ENCODE measurements at regions not wholly inside any gene's neighbourhood (a gene's known extent, or its start where the extent isn't known, plus 50 kb on each side); places are given as distances from the start of the nearest gene placed in this dataset.
A peak's percentile ranks its signal among the peaks of the same experiment; 100 is the strongest.
"Not testable (repeated sequence)": the region's sequence is repeated elsewhere in the genome, so short reads cannot be mapped to it uniquely, and the experiment has no call there.

DNA sequence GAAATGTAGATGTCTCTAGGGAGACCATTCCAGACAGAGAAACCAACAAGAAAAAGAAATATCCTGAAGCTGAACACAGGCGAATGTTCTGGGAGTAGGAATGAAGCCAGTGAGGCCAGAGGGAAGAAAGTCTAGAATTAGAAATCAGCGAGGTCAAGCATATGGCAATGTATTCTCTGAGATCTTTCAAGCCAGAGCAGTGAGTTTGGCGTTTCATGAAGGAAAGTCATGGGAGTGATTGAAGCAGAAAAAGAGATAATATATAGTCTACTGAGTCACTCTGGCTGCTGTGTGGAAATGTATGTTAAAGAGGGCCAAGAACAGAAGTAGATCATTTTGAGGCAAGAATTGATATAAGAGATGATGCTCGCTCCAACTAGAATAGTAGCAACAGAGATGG is 576.0 kb downstream of the PCDH17 start:
- no peak for DNase-seq

DNA sequence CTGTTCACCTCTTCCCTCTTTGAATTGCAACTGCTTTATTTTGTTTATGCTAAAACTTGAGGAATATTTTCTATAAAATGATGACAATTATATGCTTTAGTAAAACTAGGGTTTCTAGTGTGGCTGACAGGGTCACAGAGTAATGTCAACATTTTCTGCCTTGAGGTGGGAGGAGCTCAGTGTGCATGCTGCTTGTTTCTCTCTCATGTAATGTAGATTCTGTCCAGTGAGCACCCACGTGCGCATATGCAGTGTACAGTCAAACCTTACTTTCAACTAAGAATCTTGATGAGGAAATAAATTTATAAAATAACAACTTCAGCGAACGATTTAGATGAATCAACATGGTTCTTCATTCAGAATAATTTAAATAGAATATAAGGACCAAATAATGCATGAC is 603.9 kb downstream of the PCDH17 start:
- no peak for DNase-seq

DNA sequence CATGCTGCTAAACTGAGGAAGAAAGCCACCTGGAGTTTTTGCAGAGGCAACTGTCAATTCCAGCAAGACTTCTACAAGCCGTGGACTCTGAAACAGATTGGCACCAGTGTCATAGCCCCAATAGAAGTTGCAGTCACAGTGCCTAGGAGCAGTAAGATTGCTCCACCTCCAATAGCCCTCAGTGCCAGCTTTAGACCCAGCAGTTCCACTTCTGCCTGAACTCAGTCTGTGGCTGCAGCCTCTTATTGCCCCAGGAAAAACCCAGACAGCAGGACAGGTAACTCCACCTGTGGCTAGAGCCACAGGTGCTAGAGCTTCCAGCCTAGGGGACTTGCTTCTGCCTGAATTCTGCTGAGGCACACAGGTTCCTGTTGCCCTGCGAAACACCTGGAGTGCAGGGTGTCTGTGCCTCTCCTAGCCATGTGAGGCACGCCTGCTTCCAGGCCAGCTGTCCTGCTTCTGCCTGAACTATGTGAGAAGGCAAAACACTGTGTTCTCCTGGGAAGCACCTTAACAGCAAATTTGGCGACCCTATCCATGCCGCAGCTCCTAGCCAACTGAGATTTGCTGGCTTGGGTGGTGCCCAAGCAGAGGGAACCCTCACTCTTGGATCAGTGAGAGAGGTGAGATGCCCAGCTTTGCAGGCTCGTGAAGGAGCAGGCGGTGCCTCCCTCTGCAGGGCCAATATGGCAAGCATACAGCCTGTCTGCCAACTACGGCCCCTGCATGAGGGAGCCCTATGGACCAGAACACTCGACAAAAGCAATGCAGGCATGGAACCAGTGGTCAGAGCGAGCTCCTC is 607.6 kb downstream of the PCDH17 start:
- DNase-seq = no peak

DNA sequence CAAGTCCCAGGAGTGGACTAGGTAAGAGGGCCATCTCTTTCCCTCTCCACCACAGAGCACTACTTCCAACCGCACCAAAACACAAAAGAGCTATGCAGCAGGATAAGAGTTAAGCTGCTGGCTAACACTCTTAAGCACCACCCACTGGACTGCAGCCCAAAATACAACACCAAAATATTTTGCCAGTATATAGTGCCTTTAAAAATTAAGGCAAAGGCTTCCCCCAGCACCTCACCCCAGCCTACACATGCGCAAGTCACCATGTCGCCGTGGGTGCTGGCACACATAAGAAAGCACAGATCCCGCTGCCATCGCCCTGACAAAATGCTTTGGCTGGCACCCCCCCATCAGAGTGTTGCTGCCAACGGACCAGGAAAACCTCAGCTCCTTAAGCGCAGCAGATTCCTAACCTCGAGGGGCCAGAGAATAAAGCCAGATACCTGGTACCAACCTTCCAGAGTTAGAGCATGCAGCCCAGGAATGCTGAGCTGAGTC is 608.3 kb downstream of the PCDH17 start:
- no peak for DNase-seq

DNA sequence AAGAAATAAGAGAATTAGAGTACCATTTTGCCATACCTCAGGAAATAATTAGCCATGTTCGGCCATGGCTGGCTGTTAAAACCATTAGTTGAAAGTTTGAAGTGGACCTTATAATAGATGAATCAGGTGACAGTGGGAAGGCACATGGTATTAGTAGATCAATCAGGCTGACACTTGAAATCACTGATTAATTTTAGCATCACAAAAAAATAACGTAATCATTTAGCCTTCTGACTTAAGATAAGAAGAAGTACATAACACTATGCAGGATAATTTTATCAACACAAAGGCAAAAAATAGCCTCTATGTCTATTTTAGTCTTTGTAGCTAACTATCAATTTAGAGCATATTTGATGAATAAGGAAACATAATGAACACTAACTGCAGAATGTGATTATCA is 615.5 kb downstream of the PCDH17 start:
- DNase-seq = no peak

DNA sequence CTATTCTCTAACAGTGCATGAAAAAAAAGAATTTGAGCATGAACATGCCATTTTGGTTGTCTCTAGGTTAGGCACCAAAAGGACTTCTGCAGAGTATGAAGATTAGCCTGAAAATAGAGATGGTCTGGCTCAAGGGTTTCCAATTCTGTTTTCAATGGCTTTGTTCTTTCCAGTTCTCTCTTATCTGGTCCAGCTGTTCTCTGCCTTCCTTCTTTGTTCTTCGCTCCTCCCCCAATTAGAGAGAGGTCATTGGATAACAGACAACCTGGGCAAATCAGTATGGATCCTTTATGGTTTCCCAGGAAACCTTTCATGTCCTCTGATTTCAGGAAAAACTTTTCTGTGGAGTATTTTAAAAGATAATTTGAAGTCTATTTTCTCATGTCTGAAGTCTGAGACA is 623.4 kb downstream of the PCDH17 start:
- peak; percentile 58 for DNase-seq

DNA sequence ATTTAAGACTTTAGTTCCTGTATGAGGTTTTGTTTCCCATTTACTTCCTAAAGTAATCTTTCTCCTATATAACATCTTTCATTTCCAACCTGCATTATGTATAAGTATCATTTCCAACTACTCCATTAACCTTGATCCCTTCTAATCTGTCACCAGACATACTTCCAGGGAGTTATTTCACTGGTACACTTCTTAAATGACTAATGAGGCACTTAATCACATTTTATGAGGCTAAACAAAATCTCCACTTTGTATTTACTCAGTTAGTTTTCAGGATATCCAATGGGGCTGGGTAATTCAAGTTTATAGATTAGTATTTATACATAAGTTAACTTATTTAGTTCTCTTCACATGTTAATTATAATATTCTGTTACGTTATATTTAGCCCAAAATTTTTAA is 634.7 kb downstream of the PCDH17 start:
- no peak for DNase-seq

DNA sequence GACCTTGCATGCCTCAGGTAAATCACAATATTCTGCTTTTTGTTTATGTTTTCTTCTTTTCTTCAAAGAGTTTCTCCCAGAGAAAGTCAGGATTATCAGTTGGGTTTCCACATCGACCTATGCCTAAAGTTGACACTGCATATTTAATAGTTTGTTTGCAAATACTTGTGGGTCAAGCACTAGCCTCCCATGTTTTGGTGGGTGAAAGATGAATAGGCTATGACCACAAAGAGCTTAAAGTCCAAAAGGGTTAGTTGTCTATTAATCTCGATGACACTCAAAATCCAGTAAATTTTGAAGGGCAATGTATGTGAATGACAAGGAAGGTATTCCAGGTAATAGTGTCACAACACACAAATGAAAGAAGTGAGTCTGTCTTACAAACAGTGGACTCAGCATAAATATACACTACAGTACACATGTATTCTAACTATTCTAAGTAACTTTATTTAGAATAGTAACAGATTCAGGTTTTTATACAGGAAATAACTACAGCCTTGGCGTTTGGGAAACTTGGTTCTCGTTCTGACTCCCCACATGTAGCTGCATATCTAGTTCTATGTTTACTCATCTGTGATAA is 667.1 kb downstream of the PCDH17 start:
- DNase-seq = no peak

DNA sequence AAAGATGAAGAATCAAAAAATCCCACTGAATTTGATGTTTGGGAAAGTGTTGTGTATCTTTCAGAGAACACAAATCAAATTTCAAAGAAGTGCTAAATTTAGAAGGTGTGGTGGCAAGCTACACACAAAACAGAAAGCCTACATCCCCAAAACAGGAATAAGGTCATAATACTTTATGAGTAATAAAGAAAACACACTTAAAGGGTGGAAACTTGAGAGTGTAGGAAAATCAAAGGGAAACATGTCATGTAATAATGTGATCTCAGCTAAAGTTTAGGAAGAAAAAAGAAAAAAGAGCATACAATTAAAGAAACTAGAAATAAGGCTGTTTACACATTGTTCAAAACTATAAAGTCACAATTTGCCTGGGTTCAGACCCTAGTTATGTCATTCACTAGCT is 668.7 kb downstream of the PCDH17 start:
- DNase-seq = no peak

DNA sequence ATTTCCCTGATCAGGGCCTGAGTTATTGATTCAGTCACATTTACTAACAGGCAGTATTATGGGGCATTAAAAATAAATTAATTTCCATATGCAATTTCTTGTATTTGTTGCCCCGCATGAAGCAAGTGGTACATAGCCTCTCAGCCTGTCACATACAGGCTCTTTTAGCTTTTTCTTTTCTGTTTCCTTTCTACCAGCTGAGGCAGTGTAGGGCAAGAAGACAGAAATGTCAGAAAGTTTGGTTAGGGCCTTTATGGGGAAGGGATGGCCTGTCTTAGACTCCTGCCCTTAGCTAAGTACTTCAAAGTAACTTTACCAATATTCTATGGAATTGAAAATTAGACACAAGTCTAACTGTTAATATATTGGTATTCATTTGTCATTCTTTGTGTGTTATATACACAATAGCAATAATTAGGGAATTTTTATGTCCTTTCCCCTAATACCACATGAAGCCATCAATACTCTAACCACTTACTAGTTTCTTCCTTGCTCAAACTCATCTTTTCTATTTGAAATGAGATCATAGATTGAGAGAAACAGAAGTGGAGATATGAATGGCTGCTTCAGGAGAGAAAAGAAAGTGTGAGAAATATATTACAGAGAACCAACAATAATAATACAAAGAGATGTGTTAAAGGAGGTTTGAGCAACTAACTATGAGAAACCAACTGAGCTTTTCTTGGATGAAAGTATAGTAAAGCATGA is 669.6 kb downstream of the PCDH17 start:
- DNase-seq = no peak

DNA sequence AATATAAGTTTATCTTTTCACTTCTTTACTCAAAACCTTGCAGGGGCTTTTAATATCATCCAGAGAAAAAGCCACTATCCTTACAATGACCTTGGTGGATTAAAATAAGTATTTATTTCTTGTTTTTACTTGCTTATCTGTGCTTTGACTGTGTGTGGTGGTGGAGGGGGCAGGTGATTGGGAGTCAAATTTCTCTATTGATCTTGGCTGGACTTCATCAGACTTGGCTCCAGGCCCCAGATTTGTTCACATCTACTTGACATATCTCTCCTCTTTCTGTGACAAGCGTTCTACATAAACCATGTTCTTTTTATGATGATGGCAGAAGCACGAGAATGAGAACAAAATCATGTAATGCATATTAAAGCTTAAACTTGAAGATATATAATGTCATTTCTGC is 670.8 kb downstream of the PCDH17 start:
- no peak for DNase-seq

DNA sequence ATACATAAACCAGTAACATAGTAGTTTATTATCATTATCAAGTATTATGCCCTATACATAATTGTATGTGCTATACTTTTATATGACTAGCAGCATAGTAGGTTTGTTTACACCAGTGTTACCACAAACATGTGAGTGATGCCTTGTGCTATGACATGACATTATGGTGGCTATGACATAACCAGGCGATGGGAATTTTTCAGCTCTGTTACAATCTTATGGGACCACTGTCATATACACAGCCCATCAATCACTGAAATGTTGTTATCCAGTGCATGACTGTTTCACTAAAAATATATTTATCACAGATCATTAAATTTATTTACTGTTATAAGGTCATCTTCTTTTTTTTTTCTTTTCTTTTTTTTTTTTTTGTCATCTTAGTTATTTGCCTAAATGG is 674.5 kb downstream of the PCDH17 start:
- DNase-seq = no peak

DNA sequence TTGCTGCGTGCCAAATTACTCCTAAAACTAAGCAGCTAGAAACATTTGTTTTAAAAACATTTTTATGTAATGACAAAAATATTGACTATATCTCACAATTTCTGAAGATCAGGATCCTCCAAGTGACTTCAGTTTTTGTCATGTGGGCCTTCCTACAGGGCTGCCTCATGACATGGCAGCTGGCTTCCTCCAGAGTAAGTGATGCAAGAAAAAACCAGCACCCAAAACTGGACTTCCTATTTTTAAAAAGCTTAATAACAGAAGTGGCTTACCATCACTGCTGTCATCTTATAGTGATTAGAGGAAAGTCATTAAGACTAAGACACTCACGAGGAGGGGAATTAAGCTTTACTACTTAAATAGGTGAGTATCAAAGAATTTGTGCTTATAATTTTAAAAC is 681.7 kb downstream of the PCDH17 start:
- no peak for DNase-seq

DNA sequence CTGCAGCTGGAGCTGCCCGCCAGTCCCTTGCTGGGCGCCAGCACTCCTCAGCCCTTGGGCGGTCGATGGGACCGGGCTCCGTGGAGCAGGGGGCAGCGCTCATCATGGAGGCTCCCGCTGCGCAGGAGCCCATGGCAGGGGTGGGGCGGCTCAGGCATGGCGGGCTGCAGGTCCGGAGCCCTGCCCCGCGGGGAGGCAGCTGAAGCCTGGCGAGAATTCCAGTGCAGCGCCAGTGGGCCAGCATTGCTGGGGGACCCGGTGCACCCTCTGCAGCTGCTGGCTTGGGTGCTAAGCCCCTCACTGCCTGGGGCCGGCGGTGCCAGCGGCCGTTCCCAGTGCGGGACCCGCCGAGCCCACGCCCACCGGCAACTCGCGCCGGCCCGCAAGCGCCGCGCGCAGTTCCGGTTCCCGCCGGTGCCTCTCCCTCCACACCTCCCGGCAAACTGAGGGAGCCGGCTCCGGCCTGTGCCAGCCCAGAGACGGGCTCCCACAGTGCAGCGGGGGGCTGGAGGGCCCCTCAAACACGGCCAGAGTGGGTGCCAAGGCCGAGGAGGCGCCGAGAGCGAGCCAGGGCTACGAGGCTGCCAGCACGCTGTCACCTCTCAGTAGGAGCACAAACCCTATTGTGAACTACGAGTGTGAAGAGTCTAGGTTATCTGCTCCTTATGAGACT is 687.1 kb downstream of the PCDH17 start:
- no peak for DNase-seq

DNA sequence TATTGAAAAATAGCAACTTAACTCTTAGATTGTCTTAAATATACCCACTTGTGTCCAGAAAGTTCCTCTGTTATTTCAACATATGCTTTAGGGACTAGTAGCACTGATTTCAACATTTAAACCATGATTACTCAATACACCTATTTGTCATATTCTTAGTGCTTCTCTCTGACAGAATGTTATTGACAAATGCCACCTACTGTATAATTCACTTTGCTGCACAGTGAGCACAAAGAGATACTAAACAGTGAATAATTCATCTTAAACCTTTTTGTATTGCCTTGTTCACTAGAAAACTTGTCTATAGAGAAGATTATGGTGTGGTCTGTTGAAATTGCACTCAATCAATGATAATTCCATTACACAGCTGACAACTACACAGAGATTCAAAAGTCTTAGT is 692.6 kb downstream of the PCDH17 start:
- no peak for DNase-seq

DNA sequence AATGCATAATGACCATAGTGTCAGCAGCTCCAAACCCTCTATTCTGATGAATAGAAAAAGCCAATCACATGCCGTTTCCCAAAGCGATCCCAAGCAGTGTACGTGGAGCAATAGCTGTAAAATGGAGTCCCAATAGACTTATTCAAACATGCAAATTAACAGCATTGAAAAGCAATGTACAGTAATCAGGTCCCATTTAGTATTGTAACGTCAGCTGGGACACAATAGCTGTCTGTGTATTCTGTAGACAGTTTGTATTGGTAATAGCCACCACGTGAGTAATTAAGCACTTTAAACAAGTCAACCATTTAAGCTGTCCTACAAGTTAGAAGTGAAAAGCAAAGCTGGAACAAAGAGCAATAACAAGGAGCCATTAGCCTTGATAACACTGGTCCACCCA is 698.2 kb downstream of the PCDH17 start:
- no peak for DNase-seq

DNA sequence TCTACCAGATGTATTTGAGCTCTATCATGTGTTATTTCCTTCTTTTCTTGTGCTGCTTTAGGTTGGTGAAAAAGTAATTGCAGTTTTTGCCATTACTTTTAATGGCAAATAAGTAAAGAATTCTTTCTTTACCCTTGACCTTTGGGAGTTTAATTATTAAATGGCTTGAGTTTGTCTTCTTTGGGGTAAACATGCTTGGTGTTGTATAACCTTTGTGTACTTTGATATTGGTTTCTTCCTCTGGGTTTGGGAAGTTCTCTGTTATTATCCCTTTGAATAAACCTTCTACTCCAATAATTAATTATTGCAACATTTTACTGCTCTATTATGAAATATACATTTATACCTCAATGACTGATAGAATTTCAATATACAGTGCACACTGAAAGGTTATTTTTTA is 709.4 kb downstream of the PCDH17 start:
- no peak for DNase-seq

DNA sequence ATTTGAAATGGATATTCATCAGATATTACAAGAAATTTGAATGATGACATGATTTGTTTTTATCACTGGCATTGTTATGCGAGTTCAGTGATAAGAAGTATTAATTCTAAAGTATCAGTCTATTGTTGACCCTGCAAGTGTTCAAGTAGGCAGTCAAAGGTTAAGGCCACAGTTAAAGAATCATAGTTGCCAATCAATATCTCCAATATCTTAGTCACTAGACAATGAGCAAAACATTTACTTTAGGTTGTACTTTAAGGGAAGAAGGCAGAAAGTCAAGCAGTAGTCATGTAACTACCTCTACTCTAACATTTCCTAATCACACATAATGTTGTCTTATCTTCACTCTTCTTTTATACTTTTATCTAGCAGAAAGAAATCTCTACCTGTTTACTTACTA is 709.8 kb downstream of the PCDH17 start:
- DNase-seq = no peak

DNA sequence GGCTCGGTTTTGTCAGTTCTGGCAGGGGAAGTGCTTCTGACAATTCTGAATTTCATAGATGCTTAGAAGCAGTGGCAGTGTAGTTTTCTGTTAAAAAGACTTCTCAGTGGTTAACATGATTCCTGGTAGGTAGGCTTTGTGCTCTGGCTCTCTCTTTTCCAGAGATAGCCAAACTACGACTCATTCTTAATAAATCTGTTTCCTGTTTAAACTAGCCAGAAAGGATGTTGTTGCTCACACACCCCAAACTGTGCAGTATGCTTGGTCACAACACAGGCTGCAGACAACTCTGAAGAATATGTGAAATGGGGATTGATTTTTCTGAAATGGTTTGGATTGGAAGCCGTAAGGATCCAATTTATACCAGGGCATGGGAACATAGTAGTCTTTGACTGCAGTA is 711.5 kb downstream of the PCDH17 start:
- DNase-seq = no peak

DNA sequence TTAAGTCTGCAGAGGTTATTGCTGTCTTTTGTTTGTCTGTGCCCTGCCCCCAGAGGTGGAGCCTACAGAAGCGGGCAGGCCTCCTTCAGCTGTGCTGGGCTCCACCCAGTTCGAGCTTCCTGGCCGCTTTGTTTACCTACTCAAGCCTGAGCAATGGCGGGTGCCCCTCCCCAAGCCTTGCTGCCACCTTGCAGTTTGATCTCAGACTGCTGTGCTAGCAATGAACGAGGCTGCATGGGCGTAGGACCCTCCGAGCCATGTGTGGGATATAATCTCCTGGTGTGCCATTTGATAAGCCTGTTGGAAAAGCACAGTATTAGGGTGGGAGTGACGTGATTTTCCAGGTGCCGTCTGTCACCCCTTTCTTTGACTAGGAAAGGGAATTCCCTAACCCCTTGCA is 720.6 kb downstream of the PCDH17 start:
- DNase-seq = not testable (repeated sequence)

DNA sequence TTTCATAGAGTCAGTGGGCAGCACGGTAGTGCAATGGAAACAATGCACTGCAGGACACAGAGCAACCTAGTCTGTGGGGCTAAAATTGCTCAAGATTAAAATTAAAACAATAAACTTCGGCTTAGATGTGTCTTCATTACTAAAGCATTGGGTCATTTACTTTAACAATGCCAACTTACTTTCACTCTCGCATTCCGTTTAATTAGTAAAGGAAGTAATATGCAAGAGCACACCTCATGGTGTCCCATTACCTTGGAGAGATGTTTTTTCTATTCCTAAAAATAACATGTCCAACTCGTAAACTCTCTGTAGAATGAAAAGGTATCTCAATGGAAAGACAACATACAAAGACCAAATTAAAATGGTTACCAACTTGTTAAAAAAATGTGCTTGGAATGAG is 738.4 kb downstream of the PCDH17 start:
- no peak for DNase-seq

DNA sequence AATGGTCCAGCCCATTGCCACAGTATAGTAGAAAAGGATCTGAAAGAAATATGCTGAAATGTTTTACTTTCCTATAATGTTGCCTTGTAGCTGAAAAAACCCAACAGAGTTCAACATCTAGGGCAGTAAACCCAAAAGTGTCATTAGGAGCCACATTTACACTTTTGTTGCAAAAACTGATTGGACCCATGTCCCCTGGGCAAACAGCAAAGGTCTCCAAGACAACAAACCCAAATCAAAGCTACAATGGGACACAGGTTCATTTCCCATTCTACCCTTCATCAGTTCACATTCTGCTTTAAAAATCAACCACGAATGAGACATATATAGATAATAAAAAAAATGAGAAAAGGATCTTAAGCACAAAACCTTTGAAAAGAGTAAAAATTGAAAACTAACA is 744.8 kb downstream of the PCDH17 start:
- no peak for DNase-seq

DNA sequence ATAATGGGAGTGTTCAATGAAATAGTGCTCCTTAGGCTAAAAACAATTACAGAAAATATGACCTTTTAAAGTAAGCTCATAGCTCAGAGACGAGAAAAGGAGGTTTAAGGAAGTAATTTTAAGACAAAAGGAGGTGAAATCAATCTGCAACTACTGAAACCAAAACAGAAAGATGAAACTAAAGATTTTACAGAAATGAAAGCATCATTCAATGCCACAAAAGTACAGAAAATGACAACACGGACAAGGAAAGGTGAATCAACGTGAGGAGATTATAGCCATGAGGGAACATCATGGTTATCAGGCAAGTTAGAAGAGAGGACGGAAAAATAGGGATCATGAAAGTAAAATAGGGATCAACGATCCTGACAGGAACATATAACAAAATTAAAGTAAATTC is 745.2 kb downstream of the PCDH17 start:
- DNase-seq = no peak

DNA sequence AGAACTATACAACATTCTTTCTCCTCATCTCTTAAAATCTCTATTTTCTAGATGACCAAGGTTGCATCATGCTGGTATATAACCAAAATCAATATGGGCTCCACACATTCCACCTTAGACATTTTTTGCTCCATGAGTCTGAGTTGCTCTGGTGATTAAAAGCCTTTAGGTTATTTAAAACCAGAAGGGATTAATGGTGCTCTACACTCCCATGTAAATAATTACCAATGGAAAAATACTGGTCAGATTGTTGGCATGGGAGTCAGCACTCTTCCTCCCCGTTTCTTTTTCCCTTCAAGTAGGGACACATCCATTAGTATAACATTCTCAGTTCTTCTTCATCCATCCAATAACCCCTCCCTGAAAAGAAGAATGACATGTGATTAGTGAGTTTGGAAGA is 747.7 kb downstream of the PCDH17 start:
- DNase-seq = no peak

Measured in NCI-H2171 (cell line).